GM18868 (cell line): ENCODE measurements at regions not wholly inside any gene's neighbourhood (a gene's known extent, or its start where the extent isn't known, plus 50 kb on each side); places are given as distances from the start of the nearest gene placed in this dataset.
A peak's percentile ranks its signal among the peaks of the same experiment; 100 is the strongest.
"Not testable (repeated sequence)": the region's sequence is repeated elsewhere in the genome, so short reads cannot be mapped to it uniquely, and the experiment has no call there.

Experiments
- ATAC-seq: cut with Tn5 transposase; IDR thresholded peaks from one replicate; pipeline ENCODE4 v1.9.1; 2021; ENCODE audit warnings: mild to moderate bottlenecking, moderate library complexity; ENCODE audit not compliant: unreplicated experiment

GRCh38 chr4:171022824-171023230 lies 790.4 kb upstream of the GALNTL6 start:
- ATAC-seq, result no peak

- no peak for ATAC-seq
These were observed 795.6 kb upstream of the GALNTL6 start for GRCh38 chr4:171017593-171017992.

GRCh38 chr4:171016145-171016544 lies 797.1 kb upstream of the GALNTL6 start:
- ATAC-seq, result no peak

DNA sequence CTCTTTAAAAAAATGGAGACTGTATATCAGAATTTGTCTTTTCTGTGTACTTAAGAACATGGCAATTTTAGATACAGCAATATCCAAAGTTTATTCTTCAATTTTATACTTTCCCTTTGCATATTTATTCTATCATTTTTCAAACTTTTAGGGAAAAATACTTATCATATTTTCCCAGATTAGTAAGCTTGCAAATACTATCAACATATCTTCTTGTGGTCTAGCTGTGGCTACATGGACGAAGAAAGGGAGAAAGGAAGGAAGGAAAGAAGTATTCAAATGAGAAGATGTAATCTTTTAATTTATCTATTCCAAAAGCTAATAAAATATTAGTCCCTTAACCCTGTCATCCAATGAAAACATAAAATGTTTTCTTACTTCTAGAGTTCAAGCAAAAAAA lies 797.8 kb upstream of the GALNTL6 start:
- ATAC-seq, result no peak

DNA sequence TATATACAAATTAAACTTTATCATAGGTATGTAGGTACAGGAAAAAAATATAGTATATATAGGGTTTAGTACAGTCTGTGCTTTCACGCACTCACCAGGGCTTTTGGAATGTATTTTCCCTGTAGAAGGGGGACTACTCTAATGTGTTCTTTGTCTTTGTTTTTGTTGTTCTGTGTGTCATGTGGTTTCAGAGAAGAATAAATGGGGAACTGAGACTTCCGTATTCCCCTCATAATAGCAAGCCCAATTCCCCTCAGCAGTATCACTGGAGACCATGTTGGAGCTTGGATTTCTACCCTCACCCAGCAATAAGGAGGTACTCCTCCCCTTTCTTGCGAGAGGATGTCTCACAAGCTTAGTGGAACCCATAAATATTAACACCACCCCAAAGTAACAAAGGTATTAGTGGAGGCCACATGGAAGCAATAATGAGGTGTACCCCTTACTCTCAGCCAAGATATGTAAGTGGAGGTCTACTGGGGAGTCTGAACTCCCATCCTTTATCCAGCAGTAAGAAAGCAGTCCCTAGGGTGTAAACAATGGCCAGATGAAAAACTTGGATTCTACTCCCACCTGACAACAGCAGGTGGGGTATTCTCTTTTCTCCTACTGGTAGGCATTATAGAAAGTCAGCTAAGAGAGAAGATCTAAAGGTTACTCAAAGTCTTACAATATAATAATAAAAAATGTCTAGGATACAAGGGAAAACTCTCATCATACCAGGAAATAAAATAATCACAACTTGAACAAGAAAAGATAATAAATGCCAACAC lies 805.4 kb upstream of the GALNTL6 start:
- no peak for ATAC-seq

DNA sequence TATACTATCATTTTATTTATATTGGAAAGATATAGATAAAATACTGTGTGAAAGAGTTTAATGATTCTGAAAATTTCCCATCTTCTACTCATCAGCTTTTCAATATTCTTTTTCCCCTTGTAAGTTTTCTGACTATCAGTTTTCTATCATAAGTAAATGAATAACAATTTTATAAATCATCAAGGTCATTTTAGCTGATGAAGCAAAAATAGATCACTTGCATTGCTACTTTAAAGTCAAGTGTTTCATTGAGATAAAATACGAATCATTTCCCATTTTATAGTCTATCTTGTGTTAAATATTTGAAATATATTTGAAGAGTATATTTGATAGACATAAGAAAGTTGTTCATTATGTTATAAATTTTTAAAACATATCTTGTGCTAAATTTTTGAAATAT lies 811.0 kb upstream of the GALNTL6 start:
- ATAC-seq, result no peak

- peak; percentile 98 for ATAC-seq
These were observed 822.1 kb upstream of the GALNTL6 start for GRCh38 chr4:170990989-170991589.

DNA sequence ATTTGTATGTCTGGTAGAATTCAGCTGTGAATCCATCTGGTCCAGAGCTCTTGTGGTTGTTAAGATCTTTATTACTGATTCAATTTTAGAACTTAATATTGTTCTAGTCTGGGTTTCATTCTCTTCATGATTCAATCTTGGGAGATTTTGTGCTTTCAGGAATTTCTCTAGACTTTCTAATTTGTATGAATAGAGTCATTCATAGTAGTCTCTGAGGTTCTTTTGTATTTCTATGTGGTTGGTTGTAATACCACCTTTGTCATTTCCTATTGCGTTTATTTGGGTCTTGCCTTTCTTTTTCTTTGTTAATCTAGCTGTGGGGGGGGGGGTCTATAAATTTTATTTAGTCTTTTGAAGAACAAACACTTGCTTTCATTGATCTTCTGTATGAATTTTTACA lies 824.8 kb upstream of the GALNTL6 start:
- ATAC-seq, result no peak

- ATAC-seq, result no peak
These were observed 833.5 kb upstream of the GALNTL6 start for GRCh38 chr4:170979736-170980135.

DNA sequence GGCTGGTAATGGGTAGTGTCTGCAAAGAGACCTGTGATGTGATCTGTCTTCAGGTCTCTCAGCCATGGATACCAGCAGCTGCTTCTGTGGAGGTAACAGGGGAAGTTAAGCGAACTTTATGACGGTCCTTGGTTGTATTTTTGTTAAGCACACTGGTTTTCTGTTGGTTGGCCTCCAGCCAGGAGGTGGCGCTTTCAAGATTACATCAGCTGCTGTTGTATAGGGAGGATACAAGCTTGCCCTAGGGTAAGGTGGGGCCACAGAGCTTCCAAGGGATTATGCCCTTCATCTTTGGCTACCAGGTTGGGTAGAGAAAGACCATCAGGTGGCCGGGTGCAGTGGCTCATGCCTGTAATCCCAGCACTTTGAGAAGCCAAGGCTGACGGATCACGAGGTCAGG lies 834.2 kb upstream of the GALNTL6 start:
- ATAC-seq, result no peak

DNA sequence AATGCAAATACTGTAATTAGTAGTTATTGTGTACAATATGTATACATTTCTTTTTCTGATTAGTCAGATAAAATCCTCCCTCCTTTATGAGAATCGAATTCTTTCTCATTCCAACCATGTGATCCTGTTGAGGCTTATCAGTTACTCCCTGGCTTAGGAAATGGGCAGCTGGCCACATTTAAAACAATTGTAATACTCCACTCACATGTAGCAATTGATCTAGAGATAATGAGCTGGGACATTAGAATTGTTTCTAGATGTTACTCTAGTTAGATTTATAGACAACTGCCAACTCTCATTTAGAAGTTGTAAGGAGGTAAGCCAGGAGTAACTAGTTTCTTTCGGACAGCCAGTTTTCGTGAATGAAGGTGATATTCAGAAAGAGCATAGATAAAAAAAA lies 859.3 kb upstream of the AADAT start:
- ATAC-seq, result no peak

GRCh38 chr4:170940043-170940724 lies 850.4 kb upstream of the AADAT start:
- ATAC-seq, result no peak

- no peak for ATAC-seq
These were observed 848.8 kb upstream of the AADAT start for GRCh38 chr4:170938588-170938987.

DNA sequence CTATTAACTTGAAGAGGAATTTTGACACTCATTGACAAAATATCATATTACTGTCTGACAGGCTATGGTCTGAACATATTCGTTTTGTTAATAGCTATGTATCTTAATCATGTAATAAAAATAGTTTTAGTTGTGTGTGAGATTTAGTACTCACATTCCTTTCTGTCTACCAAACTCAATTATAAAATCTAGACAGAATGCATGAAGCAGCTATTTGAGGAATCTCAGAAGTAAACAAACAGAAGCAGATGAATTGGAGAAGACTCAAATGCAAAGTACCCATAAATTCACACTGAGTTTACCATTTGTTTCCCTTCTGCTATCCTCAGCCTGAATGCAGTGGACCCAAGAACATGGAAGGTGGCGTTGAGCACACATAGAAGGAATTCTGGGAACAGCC lies 841.6 kb upstream of the AADAT start:
- ATAC-seq, result no peak

- ATAC-seq, result no peak
These were observed 798.9 kb upstream of the AADAT start for GRCh38 chr4:170888660-170889059.

GRCh38 chr4:170887396-170887795 lies 797.6 kb upstream of the AADAT start:
- ATAC-seq, result no peak

GRCh38 chr4:170884969-170885570 lies 795.3 kb upstream of the AADAT start:
- no peak for ATAC-seq

DNA sequence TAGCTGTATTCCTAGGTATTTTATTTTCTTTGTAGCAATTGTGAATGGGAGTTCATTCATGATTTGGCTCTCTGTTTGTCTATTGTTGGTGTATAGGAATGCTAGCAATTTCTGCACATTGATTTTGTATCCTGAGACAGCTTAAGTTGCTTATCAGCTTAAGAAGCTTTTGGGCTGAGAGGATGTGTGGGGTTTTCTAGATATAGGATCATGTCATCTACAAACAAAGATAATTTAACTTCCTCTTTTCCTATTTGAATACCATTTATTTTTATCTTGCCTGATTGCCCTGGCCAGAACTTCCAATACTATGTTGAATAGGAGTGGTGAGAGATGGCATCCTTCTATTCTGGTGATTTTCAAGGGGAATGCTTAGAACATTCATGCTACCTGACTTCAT lies 791.9 kb upstream of the AADAT start:
- not testable (repeated sequence) for ATAC-seq

DNA sequence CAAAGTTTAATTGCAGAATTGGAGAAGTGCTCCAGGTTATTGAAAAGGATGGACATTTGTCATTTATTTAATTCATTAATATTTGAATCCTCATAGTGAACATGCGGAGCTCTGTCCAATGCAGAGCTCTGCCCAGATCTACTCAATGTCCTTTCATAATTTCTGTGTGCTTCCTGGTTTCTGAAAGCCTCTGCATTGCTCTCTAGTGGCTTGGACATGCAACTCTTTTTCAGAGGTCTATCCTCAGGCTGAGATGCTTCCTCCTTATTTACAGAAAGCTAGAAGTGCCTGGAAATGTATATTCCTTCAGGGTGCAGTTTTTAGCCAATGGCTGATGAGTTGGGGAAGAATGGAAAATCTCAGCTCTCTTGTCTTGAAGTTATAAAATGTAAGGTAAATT lies 786.1 kb upstream of the AADAT start:
- ATAC-seq, result peak; percentile 78

GRCh38 chr4:170872794-170873193 lies 783.0 kb upstream of the AADAT start:
- no peak for ATAC-seq

DNA sequence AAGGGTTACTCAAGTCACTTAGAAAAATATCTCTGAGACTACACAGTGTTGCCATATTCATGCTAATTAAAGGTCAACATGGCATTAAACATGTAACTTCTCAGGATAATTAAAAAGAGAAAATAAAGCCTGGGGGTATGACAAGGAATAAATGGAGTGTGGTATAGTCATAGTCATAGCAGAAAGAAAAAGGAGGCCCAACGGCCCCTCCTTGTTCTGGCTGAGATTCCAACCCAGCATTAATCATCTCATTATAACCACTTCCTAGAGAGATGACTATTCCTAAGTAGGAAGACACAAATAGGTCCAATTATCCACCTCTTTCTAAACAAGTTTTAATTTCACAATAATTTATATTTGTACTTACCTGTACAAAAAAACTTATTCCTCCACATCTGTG lies 778.4 kb upstream of the AADAT start:
- no peak for ATAC-seq

DNA sequence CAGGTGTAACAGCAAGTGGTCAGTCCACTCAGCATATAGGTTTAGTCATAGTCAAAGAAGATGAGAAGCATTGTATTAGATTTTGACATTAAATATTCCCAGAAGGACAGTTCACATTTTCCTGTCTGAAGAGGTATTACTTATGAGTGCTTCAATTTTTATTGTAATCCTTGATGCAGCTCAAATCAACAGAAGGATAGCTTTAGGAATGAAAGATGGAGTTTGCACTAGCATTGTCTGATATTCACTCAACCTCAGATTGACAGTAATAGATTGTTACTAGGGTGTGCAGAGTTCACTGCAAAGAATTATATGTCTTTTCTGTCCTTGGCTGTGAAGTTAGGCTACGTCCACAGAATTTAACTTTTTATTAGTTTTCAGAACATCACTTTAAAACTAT lies 764.3 kb upstream of the AADAT start:
- no peak for ATAC-seq
